GM12874 (cell line): ENCODE measurements at regions not wholly inside any gene's neighbourhood (a gene's known extent, or its start where the extent isn't known, plus 50 kb on each side); places are given as distances from the start of the nearest gene placed in this dataset.

Experiments used
- TF ChIP-seq, protein P1 (sequence below): IDR thresholded peaks from 2 replicates; pipeline ENCODE4 v1.5.1; 2011; ENCODE audit warnings: low read depth, mild to moderate bottlenecking, control low read depth, low read length, moderate library complexity; ENCODE audit not compliant: insufficient read depth

GRCh38 chr7:85686401-85687181 is 499.7 kb upstream of the SEMA3D start:
- TF ChIP-seq, protein P1, sequence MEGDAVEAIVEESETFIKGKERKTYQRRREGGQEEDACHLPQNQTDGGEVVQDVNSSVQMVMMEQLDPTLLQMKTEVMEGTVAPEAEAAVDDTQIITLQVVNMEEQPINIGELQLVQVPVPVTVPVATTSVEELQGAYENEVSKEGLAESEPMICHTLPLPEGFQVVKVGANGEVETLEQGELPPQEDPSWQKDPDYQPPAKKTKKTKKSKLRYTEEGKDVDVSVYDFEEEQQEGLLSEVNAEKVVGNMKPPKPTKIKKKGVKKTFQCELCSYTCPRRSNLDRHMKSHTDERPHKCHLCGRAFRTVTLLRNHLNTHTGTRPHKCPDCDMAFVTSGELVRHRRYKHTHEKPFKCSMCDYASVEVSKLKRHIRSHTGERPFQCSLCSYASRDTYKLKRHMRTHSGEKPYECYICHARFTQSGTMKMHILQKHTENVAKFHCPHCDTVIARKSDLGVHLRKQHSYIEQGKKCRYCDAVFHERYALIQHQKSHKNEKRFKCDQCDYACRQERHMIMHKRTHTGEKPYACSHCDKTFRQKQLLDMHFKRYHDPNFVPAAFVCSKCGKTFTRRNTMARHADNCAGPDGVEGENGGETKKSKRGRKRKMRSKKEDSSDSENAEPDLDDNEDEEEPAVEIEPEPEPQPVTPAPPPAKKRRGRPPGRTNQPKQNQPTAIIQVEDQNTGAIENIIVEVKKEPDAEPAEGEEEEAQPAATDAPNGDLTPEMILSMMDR, result no peak

DNA sequence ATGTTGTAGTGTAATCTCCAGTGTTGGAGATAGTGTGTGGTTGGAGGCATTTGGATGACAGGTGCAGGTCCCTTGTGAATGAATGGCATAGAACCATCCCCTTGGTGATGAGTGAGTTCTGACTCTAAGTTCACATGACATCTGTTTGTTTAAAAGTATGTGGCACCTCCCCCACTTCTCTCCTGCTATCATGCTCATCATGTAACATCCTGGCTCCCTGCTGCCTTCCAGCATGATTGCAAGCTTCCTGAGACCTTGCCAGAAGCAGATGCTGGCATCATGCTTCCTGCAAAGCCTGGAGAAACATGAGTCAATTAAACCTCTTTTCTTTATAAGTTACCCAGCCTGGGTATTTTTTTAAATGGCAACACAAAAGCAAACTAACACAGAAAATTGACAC is 499.0 kb upstream of the SEMA3D start:
- TF ChIP-seq, protein P1, result no peak

GRCh38 chr7:85682833-85683620 is 496.2 kb upstream of the SEMA3D start:
- TF ChIP-seq, protein P1, result no peak

GRCh38 chr7:85681241-85681640 is 494.4 kb upstream of the SEMA3D start:
- TF ChIP-seq, protein P1, result no peak

DNA sequence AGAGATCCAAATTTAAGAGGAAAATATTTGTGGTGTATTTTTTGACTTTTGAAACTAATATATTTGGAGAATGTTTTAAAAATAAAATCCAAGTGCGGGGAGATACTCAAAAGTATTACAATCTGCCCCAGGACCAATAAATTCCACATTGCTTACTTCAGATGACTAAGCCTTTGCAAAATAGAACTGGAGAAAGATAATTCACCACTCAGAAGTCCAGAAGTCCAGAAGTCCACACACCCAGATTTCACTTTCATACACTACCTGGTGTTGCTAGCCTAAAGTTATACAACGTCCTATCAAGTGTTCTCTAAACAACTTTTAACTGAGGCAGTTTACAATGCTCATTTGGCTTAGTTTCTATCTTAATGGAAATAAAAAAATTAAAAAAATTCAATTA is 487.0 kb upstream of the SEMA3D start:
- TF ChIP-seq, protein P1, result no peak

DNA sequence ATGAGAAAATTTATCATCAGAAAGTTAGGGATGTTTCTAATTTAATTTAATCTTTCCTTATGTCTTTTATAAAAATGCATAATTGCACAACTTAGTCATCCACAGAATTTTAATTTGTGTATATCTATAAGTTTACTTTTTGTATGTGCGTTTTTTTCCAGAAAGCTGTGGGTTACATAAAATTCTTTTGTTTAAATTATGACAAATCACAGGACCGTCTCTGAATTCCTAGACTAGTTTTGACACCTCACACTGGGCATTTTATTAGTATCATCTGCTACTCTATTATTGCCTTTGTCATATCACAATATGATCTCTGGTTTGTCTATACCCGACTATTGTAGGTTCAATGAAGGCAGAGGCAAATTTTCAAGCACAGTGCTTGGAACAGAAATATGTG is 482.4 kb upstream of the SEMA3D start:
- TF ChIP-seq, protein P1, result no peak

GRCh38 chr7:85664341-85664740 is 477.5 kb upstream of the SEMA3D start:
- TF ChIP-seq, protein P1, result no peak
